DMS53 treated with DMSO at 0.1 percent for 48 hours (cell line): ENCODE measurements at regions not wholly inside any gene's neighbourhood (a gene's known extent, or its start where the extent isn't known, plus 50 kb on each side); places are given as distances from the start of the nearest gene placed in this dataset.

Source experiments
- DNase-seq: peaks from one replicate; lab custom pipeline; 2025; ENCODE audit not compliant: unreplicated experiment; lab: John Stamatoyannopoulos, UW

DNA sequence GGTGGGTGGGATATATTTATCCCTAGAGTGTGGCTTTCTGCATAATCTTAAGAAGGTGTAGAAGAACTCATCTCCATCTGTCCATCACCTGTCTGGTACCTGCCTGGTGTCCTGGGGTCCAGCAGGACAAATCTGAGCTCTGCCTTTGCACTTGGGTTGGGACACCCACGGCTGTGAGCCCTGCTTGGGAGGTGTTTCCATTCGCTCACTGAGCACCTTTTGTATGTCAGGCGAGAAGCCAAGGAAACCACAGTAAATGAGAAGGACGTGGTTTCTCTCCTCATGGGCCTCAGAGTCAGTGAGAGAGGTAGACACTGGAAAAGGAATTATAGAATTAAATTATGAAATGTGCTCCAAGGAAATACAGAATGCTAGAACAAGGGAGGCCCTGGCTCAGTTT, 555.9 kb downstream of the MIAT start:
- no peak for DNase-seq

DNA sequence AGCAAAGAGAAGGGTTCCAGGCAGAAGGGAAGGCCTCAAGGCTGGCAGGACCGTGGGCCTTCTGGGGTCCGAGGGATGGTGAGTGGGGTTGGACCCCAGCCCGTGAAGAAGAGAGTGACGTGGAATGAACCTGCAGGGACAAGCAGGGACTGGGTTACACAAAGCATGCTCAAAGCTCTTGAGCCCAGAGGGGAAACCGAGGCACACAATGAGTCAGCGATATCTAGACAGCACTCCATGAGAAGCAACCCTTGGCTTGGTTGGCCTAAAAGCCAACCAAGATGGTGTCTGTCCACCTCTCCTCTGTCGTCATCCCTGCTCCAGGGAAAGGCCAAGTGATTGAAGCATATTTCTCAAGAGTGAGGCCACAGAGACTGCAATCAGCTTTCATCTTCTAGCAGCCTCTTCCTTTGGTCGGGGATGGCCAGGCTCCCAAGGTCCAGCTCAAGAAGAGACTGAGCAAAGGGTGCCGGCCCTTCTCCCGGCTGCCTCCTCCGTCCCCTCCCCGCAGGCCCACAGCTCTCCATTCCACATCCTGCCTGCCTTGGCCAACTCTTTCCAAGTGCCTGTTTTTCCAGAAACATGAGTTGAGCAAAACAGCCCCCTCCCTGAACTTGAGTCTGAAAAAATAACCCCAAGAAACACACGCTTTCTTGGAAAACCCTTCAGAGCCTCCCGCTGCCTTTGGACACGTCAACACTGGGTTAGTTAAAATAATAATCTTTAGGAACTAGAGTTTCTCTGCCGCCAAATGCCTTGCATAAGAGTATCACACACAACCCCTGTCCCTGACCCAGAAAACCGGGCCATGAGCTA, 556.6 kb downstream of the MIAT start:
- no peak for DNase-seq

DNA sequence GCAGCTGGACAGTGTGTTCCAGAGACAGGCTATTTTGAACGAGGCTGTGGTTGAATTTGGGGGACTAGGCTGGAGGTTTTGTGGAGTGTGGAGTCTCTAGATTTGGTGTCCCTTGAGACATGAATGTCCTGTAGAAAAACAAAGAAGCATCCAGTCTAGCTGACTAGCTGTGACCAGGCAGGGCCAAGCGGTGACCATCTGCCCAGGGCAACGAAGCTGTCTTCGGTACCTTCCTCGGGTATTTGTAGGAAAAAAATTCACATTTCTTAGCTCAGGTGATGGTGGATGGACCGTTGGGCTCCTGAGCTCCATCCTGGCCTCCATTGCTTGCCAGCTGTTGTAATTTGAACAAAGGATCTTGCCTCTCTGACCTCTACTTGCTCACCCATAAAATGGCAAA, 557.3 kb downstream of the MIAT start:
- DNase-seq: no peak

DNA sequence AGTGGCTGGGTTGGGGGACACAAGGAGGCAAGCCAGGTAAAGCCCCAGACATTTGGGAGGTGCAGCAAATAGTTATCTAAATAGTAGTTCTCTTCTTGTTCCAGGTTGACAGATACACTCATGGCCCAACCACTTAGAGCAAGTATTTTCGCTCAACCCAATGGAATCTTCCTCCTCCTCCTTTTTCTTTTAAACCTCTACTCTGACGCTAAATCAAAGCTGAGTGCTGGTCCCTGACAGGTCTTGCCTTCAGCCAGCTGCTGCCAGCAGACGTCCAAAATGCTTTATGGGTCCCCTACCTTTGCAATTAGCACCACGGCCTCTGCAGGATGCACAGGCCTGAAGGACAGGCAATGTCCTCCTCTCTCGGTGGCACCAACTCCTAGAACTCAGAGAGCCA, 558.5 kb downstream of the MIAT start:
- no peak for DNase-seq

DNA sequence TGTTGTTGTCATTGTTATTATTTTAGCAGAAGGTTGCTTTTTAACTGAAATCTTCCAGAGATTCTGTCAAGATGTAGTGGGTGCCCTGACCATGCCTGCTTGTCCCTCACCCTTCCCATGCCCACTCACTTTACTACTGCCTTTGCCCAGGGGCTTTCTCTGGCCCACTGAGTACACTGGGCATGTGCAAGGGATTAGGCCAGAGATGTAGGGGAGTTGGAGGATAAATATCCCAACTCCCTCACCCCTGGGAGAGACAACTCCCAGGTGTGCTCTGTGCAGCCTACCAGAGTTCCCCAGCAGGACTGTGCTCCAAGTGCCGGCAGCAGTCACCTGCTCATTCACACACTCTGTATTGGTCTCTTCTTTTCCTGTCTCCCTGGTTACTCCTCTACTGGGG, 559.1 kb downstream of the MIAT start:
- no peak for DNase-seq

DNA sequence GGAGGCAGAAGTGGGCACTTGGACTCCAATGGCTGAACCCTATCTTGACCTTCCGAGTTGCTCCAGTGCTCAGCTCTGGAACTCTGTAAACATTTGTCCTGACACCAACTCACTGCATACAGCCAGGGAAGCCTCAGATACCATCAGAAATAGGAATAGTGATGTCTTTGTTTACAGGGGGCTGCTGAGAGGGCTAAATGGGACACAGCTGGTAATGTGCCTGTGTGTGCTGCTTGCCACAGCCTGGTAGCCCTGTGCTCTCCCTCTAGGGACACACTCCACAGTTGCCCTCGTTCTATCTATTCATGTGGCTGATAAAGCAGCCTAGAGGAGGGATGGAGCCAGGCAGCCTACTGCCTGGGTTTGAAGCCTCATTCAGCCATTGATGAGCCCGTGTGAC, 559.8 kb downstream of the MIAT start:
- DNase-seq: no peak

DNA sequence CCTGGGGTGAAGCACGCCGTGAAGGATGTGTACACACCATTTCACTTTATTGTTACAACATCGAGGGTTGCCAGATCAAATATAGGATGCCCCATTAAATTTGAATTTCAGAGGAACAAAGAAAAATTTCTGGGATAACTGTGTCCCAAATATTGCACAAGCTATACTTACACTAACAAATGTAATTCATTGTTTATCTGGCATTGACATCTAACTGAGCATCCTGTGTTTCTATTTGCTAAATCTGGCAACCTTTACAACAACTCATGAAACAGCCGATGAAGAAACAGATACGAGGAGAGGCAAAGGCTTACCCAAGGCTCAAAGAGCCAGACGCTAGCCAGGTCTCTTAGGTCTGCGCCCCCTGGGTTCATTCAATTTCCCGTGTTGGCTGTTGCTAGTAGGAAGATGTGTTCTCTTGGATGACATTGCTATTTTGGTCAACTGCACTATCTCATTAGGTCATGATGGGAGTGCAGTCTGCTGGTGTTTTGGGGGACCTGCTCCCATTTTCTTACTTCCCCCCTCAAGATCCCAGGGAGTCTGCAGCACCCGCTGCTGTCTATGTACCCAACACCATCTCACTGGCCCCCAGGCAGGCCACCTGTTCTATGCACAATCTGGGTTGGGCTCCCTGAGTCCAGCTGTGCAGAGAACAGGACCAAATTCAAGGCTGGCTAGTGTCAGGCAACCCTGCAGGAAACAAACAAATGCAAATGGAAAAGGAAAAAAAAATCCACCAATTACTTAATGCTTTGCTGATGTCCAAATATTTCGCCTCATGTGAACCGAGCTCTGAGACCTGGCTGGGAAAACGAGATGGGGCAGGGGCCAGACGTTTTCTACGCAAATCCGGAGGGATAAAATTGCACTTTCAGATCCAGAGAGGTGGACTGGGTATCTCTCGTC, 560.9 kb downstream of the MIAT start:
- DNase-seq: no peak

DNA sequence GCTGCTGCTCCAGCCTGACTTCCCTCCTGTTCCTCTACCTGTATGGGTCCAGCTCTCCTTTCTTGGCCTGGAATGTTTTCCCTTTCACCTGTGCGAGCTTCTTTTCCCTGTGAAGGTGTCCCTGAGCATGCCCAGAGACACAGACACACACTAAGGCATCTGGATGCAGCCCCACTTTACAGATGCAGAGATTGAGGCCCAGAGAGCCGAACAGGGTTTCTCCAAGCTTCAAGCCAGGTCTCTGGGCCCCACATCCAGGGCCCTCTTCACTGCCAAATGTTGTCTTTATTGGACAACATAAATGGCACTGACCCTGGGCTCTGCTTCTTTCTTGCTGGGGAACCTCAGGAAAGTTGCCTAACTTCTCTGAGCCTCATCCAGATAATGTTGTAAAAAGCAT, 561.6 kb downstream of the MIAT start:
- DNase-seq: no peak

DNA sequence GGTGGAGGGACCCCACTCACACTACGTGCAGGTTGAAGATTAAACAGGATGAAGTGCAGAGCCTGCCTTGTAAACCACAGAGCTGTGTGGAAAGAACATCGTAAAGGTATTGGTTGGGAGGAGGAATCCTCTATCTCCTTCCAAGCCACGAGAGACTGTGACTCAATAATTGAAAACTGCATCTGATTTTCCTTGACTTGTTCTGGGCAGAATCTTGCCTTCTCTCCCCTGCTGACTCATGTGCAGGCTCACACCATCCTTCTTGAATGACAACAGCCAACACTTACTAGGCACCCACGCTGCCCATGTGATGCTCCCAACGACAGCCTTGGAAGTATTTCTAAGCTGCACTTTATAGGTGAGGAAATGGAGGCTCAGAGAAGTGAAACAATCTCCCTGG, 563.0 kb downstream of the MIAT start:
- DNase-seq: no peak

DNA sequence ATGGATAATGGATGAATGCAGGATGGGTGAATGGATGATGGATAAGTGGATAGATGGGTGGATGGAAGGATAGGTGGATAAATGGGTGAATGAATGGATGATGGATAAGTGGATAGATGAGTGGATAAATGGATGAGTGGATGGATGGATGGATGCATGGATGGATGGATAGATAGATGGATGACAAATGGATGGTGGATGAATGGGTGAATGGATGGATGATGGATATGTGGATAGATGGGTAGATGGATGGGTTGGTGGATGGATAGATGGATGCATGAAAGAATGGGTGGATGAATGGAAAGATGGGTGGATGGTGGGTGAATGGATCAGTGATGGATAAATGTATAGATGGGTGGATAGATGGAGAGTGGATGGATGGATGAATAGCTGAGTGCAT, 564.8 kb downstream of the MIAT start:
- no peak for DNase-seq

DNA sequence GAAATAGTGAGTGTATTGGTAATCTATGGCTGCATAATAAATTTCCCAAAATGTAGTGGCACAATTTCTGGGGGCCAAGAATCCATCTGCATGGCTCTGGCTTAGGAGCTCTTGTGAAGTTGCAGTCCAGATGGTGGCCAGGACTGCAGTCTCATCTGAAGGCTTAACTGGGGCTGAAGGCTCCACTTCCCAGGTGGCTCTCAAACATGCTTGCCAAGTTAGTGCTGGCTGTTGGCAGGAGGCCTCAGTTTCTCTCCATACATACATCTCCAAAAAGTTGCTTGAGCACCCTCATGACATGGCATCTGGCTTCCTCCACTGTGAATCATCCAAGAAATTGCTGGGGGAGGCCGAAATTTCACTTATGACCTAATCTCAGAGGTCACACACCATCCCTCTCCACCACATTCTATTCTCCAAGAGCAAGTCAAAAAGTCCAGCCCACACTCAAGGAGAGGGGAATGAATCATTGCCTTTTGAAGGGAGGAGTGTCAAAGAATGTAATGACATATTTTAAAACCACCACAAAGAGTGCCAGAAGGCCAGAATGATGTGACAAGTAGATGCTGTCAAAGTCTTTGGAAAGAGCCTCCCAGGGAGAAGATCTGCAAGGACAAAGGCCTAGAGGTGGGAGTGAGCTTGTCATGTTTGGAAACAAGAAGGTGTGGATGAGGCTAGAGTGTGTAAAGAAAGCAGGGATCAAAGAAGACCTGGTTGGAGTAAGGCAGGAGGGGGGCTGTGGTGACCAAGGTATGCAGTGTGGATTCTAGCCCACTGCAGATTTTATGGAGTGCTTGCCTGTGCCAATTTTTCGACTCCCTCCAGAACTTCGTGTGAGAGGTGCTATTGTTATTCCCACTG, 566.2 kb downstream of the MIAT start:
- no peak for DNase-seq

DNA sequence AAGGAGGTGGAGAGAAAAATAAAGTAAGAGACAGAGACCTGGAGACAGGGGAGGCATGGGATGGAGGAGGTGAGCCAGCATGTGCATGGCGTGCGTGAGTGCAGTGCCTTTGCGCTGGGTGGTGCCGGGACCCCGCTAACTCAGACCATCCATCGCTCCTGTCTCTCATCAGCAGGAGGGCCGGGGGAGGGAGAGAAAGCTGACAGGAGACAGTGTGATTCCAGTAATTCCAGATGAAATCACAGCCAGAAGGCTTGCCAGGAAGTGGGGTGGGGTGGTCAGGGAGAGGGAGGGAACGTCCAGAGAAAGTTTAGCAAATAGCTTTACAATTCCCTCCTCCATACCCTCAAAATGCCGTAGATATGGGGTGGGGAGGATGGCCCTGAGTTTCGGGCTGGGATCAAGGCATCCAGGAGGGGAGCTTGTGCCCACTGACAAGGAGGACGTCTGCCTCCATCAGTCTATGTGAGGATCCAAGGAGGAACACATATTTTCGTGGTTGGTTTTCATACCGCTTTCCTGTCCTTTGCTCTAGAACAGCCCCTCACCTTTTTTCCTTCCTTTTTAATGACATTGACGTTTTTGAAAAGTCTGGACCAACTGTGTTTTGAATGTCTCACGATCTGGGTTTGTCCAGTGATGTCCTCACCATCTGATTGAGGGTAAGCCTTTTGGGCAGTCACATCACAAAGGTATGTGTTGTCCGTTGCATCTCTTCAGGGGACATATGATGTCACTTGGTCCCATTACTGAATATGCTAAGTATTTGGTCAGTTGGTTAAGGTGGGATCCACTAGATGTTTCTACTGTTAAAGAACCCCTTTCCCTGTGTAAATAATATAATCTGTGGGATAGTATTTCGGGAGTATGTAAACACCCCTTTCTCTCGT, 567.3 kb downstream of the MIAT start:
- DNase-seq: no peak

DNA sequence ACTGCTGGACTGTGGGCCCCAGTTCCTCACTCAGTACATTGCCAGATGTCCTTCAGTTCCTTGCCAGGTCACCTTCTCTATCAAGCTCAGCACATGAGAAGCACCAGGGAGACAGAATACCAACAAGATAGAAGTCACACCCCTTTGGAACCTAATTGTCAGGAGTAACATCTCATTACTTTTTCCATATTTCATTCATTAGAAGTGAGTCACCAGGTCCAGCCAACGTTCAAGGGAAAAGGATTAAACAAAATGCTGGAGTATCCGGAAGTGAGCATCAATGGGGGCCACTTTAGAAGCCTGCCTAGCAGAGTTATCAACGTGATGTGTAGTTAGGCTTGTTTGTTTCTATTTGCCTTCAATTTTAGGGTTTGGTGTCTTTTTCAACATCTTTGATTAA, 569.3 kb downstream of the MIAT start:
- no peak for DNase-seq

DNA sequence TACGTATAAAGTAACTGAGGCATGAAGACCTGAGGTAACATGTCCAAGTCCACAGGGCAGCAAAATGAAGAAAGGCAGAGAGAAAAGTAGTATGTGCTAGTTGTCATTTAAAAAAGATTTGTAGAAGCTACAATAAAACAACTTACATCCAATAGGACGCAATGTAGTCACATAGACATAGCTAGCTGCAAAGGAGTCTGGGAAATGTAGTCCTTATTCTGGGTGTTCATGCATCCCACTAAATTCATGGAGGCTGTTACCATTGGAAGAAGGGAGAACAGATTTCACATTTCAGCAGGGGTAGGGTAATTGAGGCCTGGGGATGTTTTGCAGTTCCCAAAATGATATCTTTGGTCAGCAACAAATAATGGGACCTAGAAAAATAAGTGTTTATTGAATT, 571.4 kb downstream of the MIAT start:
- DNase-seq: no peak

DNA sequence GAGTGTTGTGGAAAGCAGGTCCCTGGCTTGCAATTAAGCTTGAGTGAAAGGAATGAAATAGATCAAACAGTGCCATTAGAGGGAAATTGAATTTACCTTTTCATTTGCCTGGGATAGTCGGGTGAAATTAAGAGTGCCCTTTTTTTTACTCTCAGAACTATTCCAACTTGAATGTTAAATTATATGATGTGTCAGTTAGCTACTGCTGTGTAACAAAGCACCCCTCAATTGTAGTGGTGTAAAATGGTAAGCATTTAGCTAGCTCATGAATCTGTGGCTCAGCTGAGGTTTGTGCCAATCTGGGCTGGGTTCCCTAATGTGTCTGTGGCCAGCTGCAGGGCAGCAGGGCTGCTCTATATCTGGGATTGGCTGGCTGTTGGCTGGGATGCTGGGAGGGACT, 571.4 kb downstream of the MN1 start:
- DNase-seq: no peak

DNA sequence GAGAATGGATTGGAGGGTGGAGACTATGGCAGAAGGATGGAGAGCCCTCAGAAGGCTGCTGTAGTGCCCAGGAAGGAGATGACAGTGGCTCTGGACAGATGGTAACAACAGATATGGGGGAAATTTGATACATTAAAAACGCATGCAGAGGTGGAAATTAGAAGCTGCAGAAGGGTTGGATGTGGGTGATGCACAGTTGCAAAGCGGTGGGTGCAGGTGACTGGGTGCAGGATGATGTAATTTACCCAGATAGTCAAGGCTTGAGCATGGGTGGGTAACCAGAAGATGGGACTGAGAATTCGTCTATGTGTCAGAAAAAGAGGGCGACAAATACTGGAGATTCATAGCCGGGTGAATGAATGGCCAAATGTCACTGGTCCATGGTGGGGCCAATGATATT, 570.3 kb downstream of the MN1 start:
- no peak for DNase-seq

DNA sequence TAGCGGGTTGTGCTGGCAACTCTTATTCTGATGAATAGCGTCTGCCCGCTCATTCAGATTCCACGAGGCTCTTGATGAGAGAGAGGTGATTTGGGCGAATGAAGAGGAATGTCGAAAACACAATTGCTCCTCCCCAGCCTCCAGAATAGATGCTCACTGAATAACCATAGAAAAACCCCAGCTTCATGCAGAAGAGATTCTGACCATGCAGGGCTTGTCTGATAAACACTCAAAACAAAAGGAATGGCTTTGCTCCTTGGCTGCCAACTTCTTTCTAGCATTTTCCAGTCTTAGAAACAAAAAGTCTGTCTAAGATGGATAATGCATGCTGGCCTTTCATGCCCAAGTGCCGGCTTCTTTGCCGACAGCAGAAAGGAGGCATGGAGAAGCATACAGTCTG, 569.5 kb downstream of the MN1 start:
- no peak for DNase-seq

DNA sequence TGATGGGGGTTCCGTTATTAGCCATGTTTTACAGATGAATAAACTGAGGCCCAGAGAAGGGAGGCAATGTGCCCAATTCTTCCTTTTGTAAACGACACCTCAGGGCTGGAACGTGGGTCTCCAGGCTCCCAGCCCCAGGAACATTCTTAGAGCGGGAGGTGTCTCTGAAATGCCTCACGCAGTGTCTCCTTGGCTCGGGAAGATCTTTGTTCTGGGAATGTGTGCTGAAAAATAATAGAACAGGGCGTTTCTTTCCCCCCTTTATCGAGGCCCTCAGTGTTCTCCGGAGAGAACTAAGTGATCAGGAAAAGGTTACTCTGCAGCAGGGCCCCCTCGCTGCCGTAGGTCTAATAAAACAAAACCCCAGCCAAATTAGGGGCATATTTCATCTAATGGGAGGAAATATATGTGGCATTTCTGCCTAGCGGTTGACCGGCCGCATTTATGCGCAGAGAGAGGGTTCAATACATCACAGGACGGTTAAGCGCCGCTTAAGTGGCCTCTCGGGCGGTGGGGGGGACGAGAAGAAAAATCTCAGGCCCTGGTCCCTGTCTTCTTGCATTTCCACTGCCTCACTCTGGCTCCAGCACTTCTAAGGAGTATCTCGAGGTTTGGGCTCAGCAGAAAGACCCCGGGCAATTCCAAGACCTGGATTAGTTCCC, 564.3 kb downstream of the MN1 start:
- DNase-seq: no peak

DNA sequence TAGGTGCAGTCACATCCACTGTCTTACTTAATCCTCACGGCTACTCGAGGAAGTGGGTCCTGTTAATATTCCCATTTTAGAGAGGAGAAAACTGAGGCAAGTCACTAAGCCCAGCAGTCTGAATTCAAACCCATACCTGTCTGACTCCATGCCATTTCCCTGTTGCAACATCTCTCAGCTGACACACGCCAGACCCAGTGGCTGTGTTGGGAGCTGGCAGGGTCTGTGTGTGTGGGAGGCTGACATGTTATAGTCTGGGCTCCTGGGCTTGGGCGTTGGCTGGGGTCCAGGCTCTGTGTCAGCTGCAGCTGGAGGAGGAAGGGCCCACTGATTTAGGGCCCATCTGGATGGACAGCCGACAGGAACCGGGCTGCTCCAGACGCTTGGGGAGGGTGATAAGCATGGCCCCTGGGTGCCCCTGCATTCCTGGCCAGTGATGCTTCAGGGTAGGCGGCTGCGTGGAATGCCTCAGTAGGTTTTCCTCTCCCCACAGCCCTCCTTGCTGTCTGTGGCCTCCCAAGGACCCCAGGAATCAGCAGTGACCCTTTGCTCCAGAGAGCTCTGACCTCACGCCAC, 562.5 kb downstream of the MN1 start:
- no peak for DNase-seq

DNA sequence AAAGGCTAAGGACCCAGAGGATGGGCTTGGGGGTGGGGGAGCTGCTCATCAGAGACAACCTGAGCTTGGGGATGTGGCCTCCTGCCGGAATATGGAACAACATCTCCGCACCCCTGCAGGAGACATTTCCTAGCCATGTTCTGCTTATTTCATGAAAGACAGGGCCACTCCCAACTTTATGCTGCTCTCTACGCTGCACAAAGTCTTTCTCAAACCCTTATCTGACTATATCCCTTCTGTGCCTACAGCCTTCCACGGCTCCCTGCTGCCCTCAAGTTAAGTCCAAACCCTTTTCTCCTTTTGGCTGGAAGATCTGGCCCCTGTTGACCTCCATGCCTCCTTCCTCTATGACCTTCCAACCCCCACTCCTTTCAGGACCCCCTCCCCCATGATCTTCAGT, 562.0 kb downstream of the MN1 start:
- DNase-seq: no peak
